Immature natural killer cell (primary cell): ENCODE measurements at regions not wholly inside any gene's neighbourhood (a gene's known extent, or its start where the extent isn't known, plus 50 kb on each side); places are given as distances from the start of the nearest gene placed in this dataset.
"Not testable (repeated sequence)": the region's sequence is repeated elsewhere in the genome, so short reads cannot be mapped to it uniquely, and the experiment has no call there.

ENCODE experiments used
- DNase-seq, 3 donors: peaks; one replicate each; pipeline ENCODE4 v3.0.0; 2022; ENCODE audit warnings: mixed read lengths in 1 of 3
- H3K27ac Mint-ChIP-seq, 6 donors: one replicate each; pipeline ENCODE4 v1.8.0; 2020; ENCODE audit warnings: mixed read lengths in 6 of 6, mild to moderate bottlenecking in 5 of 6, inconsistent platforms in 4 of 6, moderate library complexity in 3 of 6
- H3K27me3 Mint-ChIP-seq, 3 donors: one replicate each; pipeline ENCODE4 v1.8.0; 2020 to 2021; ENCODE audit warnings: low read depth in 3 of 3, mild to moderate bottlenecking in 3 of 3, mixed read lengths in 3 of 3, moderate library complexity in 3 of 3, inconsistent platforms in 1 of 3
- H3K36me3 Mint-ChIP-seq, 3 donors: one replicate each; pipeline ENCODE4 v1.8.0; 2020; ENCODE audit warnings: mixed read lengths in 3 of 3, inconsistent platforms in 2 of 3, mild to moderate bottlenecking in 2 of 3
- H3K4me1 Mint-ChIP-seq, 2 donors: one replicate each; pipeline ENCODE4 v1.8.0; 2020; ENCODE audit warnings: inconsistent platforms in 2 of 2, mild to moderate bottlenecking in 2 of 2, mixed read lengths in 2 of 2, moderate library complexity in 1 of 2
- H3K4me3 Mint-ChIP-seq, 5 donors: one replicate each; pipeline ENCODE4 v1.8.0; 2020; ENCODE audit warnings: mild to moderate bottlenecking in 5 of 5, mixed read lengths in 5 of 5, inconsistent platforms in 3 of 5, moderate library complexity in 3 of 5
- H3K9me3 Mint-ChIP-seq, 6 donors: one replicate each; pipeline ENCODE4 v1.8.0; 2020; ENCODE audit warnings: mild to moderate bottlenecking in 6 of 6, mixed read lengths in 6 of 6, inconsistent platforms in 4 of 6, moderate library complexity in 3 of 6

DNA sequence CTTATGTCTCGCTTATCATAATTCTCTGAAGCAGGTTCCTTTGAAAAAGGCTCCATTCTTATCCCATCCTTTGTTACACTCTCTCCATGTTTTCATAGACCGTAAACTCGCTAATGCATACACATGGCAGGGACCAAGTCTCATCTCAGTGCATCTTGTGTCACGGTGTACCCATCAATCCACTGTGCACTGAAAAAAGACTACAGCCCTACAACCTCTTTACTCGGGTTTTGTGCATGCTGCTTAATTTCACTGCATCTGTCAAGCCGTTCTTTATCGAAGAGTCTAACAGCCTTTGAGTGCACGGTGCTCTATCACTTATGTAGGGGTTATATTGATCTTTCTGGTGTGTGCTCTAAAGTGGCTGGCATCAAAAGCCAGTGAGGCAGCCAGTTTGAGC is 302.9 kb upstream of the ERBB4 start:
- no peak for DNase-seq
- Mint-ChIP-seq H3K4me3 (no peak overlapping the region), H3K9me3 (peaks cover 0 to 4% (median 0%) of the 10 kb centered on the region in 6 donors), H3K36me3 (peaks cover 0 to 25% (median 4%) of the 10 kb centered on the region in 3 donors), H3K4me1 (peaks cover 15 to 42% of the 10 kb centered on the region in 2 donors), H3K27ac (no peak overlapping the region), H3K27me3 (peaks cover 0 to 3% (median 2%) of the 10 kb centered on the region in 3 donors)

DNA sequence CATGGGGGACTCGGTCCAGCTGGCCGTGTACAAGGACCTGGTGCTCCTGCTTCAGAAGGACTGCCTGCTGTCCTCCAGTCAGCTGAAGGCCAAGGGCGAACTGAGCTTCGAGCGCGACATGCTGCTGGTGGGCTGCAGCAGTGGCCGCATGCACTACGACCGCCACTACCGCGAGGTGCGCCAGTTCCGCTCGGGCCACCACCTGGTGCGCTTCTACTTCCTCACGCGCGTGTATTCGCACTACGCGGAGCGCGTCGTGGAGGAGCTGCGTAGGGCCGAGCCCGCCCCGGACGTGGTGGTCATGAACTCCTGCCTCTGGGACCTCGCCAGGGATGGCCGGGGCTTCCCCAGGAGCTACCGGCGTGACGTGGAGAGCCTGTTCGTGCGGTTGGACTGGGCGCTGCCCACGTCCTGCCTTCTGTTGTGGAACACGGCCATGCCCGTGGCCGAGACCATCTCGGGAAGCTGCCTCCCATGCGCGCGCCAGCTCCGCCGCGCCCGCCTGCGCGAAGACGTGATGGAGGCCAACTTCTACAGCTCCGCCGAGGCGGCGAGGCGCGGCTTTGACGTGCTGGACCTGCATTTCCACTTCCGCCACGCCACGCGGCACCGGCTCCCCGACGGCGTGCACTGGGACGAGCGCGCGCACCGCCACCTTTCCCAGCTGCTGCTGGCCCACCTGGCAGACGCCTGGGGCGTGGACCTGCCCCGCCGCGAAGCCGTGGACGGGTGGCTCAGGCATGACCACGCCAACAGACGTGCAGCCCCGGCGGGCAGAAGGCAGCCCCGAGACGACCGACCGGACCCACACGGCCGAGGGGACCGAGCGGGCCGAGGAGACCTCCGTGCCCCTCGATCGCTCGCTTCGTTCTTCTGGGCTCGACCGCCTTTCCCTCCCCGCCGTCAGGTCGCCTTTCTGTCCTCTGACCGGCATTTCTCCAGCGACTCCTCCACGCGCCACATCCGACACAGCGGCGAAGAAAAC is 293.9 kb upstream of the ERBB4 start:
- Mint-ChIP-seq H3K27ac (no peak overlapping the region), H3K27me3 (no peaks in the 10 kb centered on the region), H3K4me1 (peaks cover 9 to 19% of the 10 kb centered on the region in 2 donors), H3K9me3 (peaks cover 0 to 10% (median 1%) of the 10 kb centered on the region in 6 donors), H3K36me3 (peaks cover 0 to 12% (median 11%) of the 10 kb centered on the region in 3 donors), H3K4me3 (no peak overlapping the region)
- no peak for DNase-seq

DNA sequence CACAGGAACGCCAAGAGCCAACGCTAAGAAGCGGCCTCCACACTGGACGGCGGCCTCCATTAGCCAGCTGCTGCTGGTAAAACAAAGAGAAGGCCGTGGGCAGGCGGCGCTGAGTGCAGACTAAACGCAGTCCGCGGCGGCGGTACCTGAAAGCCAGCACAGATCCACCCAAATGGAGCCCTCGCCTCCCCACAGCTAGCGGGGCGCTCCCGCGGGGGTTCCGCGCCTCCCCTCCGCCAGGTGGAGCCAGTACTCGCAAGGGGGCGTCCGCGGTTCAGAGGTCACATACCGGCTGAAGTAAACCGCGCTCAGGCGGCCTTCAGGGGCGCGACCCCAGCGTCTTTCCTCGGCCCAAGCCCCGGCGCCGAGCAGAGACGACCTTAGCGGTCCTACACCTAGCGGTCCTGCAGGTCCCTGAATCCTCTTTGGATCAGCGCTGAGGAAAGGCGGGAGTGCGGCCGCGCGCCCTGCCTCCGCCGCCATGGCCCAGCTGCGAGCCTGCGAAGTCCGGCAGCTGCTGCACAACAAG is 293.1 kb upstream of the ERBB4 start:
- H3K4me3 Mint-ChIP-seq = no peak overlapping the region
- no peak overlapping the region for H3K27ac Mint-ChIP-seq
- peaks cover 9 to 19% of the 10 kb centered on the region in 2 donors for H3K4me1 Mint-ChIP-seq
- H3K36me3 Mint-ChIP-seq = peaks cover 0 to 15% (median 11%) of the 10 kb centered on the region in 3 donors
- peaks cover 0 to 10% (median 1%) of the 10 kb centered on the region in 6 donors for H3K9me3 Mint-ChIP-seq
- no peak for DNase-seq
- H3K27me3 Mint-ChIP-seq = no peaks in the 10 kb centered on the region

DNA sequence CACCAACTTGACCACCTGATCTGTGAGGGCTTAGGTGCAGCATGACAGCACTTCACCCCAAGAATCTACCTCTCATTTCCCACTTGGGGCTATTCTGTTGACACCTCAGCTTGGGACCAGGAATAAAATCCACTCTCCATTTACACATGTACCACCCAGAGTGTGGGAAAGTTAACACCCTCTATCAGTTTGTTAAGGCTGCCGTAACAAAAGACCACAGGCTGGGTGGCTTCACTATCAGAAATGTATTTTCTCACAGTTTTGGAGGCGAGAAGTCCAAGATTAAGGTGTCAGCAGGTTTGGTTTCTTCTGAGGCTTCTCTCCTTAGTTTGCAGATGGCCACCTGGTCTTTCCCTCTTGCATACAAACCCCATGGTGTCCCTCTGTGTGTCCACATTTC is 277.7 kb upstream of the ERBB4 start:
- peaks cover 67 to 81% of the 10 kb centered on the region in 2 donors for H3K4me1 Mint-ChIP-seq
- H3K27me3 Mint-ChIP-seq = peaks cover 4 to 14% (median 11%) of the 10 kb centered on the region in 3 donors
- peaks cover 2 to 15% (median 7%) of the 10 kb centered on the region in 6 donors for H3K9me3 Mint-ChIP-seq
- peaks cover 0 to 8% (median 5%) of the 10 kb centered on the region in 3 donors for H3K36me3 Mint-ChIP-seq
- H3K4me3 Mint-ChIP-seq = peak overlapping the region; percentile 31 to 79 (median 64)
- DNase-seq = peak; percentile 53 to 72 (median 63)
- peak overlapping the region; percentile 79 to 90 (median 87) for H3K27ac Mint-ChIP-seq

DNA sequence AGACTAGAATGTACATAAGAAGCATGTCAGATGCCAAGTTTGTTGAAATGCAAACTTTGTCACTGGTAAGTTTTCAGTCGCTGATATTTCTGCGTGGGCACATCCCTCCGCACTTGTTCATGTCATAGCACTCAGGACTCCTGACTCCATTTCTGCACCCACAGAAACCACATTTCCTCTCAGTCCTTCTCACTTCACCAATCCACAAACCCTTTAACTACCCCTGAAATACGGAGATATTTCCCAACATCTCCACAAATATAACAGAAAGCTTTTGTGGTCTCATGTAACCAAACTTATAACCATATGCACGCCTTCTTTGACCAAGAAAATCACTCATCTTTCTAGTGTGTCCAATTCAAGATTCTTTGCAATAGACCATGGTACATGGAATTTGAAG is 276.9 kb upstream of the ERBB4 start:
- Mint-ChIP-seq H3K36me3 (peaks cover 0 to 11% (median 5%) of the 10 kb centered on the region in 3 donors), H3K9me3 (peaks cover 2 to 15% (median 7%) of the 10 kb centered on the region in 6 donors), H3K4me3 (peak overlapping the region; percentile 47 to 78 (median 68)), H3K27me3 (peaks cover 4 to 14% (median 11%) of the 10 kb centered on the region in 3 donors), H3K27ac (peak overlapping the region; percentile 77 to 89 (median 84)), H3K4me1 (peaks cover 74 to 85% of the 10 kb centered on the region in 2 donors)
- DNase-seq = peak; percentile 80 to 88 (median 84)

DNA sequence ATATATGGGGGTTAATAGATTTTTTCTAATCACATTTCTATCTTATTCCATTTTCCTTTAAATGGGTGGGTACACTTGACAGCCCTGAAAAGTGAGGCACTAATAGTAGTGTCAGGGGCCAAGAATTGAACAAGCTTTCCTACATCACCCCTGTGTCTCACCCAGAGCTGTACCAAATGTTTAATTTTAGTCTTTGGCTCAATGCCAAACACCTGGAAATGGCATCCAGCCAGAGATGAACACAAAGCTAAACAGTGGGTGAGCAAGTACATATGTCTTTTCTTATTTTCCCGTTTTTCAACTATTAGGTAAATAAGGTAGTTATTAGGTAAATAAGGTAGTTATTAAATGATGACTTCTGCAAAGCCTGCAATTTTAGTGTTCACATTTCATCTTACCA is 276.3 kb upstream of the ERBB4 start:
- Mint-ChIP-seq H3K27me3 (peaks cover 4 to 14% (median 13%) of the 10 kb centered on the region in 3 donors), H3K36me3 (peaks cover 0 to 11% (median 10%) of the 10 kb centered on the region in 3 donors), H3K27ac (peak overlapping the region; percentile 77 to 89 (median 84)), H3K4me1 (peaks cover 75 to 86% of the 10 kb centered on the region in 2 donors), H3K9me3 (peaks cover 2 to 15% (median 7%) of the 10 kb centered on the region in 6 donors), H3K4me3 (peak overlapping the region in 4 of 5 donors; percentile 47 to 78 (median 68))
- DNase-seq = no peak

DNA sequence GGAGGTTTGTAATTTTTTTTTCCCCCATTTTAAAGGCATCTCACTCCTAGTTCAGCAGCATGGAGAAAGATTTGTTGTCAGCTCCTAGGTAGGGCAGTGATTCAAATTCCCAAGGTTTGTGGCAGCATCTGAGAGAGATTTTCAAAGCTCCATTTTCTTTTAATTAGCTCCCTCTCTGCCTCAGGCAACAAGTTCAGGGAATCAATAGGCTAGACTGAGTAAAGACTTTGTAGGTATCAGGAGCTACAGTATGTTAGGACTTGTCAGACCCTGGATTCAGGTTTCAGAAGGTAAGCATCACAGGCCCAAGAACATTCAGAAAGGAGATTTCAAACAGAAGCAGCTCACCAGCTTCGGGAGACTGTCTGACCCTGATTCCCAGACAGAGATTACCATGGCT is 273.3 kb upstream of the ERBB4 start:
- Mint-ChIP-seq H3K4me1 (peaks cover 77 to 81% of the 10 kb centered on the region in 2 donors), H3K4me3 (peak overlapping the region; percentile 22 to 82 (median 50)), H3K27me3 (peaks cover 4 to 14% (median 11%) of the 10 kb centered on the region in 3 donors), H3K27ac (peak overlapping the region; percentile 57 to 94 (median 82)), H3K36me3 (peaks cover 0 to 16% (median 12%) of the 10 kb centered on the region in 3 donors), H3K9me3 (peaks cover 2 to 10% (median 5%) of the 10 kb centered on the region in 6 donors)
- DNase-seq = no peak

DNA sequence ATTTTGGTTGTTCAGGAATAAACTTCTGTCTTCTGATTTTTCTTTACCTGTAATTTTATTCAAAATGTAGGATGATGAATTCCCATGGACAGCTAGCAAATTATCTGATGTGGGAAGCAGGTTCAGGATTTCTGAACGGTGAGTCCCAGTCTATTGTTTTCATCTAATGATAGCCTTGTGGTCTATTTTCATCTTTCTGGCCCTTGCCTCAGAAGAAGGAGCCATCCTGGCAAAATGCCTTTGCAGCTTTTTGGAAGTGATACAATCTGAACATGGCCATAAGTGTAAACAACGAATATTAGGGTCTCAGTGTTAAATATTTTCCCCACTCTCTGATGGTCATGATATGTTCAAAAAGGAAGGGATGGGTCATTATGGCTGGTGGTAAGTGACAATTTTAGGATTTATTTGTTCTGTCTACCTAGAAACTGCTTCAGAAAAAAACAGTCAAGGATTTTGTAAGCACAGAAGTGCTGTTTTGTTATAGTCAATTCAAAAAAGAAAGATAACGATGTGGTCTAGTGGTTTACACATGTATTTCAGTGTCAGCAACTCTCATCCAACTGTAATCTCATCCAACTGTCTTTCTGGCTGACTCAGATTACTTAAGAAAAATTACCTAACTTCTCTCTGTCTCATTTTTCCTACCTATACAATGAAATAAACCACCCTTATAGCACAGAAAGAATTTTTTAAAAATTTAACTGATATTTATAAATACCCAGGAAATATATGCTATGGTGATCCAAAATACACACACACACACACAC is 272.6 kb upstream of the ERBB4 start:
- H3K36me3 Mint-ChIP-seq = peaks cover 0 to 15% (median 11%) of the 10 kb centered on the region in 3 donors
- H3K4me3 Mint-ChIP-seq = peak overlapping the region; percentile 66 to 82 (median 71)
- peak overlapping the region; percentile 77 to 94 (median 82) for H3K27ac Mint-ChIP-seq
- H3K9me3 Mint-ChIP-seq = peaks cover 0 to 4% (median under 1%) of the 10 kb centered on the region in 6 donors
- H3K27me3 Mint-ChIP-seq = peaks cover 4 to 10% (median 9%) of the 10 kb centered on the region in 3 donors
- peak; percentile 54 to 66 (median 61) for DNase-seq
- H3K4me1 Mint-ChIP-seq = peaks cover 70 to 74% of the 10 kb centered on the region in 2 donors

DNA sequence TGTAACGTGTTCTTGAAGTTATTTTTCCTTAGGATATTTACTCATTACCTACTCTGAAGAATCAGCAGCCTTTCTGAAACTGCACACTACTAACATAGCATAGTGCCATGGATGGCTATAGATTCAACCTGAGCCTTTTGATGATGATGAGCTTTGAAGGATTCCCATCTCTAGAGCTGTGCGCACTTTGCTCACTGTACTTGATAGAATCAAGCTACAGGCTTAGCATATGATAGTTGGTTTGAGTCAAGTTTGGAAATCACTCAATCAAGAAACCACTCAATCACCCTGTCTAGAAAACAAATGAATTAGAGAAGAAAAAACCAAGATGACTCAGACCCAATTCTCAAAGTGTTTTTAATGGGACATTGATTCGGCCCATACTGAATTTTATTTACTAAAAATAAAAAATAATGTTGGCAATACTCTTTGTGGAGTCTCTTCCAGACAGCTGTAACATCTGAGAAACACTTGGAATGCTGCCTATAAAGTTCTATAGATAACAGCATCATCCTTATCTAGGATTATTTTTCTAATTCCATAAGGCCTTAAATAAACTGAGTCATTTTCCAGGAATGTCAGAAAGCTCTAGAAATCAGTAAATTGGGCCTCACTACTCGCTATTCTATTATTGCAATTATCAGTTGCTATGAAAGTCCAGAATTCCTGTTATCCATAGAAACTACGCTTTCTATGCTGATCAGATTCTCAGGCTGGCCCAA is 259.0 kb upstream of the ERBB4 start:
- Mint-ChIP-seq H3K4me1 (peaks cover 30 to 38% of the 10 kb centered on the region in 2 donors), H3K9me3 (no peaks in the 10 kb centered on the region), H3K36me3 (peaks cover 0 to 7% (median 0%) of the 10 kb centered on the region in 3 donors), H3K27me3 (peaks cover 0 to 2% (median 0%) of the 10 kb centered on the region in 3 donors), H3K4me3 (no peak overlapping the region), H3K27ac (no peak overlapping the region)
- no peak for DNase-seq

DNA sequence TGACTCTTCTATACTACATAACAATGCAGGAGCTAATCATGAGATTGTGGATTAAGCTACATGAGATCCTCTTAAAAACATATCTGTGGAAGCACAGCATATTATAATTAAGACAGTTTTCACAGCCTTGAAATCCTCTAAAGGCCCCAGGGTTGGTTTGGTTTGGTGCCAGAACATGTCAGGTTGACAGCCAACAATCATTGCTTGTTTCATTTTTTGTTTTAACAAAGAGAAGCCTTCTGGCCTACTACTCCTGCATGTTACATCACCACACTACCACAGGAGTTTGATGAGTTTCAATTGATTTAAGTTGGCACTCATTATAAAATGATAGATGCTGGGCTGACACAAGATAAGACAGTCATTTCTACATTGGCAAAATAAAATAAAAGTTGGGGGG is 255.9 kb upstream of the ERBB4 start:
- H3K4me3 Mint-ChIP-seq = peak overlapping the region in 1 of 5 donors; percentile 34
- H3K9me3 Mint-ChIP-seq = no peaks in the 10 kb centered on the region
- DNase-seq = peak in 1 of 3 donors; percentile 17
- H3K27me3 Mint-ChIP-seq = peaks cover 0 to 4% (median 0%) of the 10 kb centered on the region in 3 donors
- peaks cover 33 to 49% of the 10 kb centered on the region in 2 donors for H3K4me1 Mint-ChIP-seq
- peaks cover 0 to 7% (median 0%) of the 10 kb centered on the region in 3 donors for H3K36me3 Mint-ChIP-seq
- peak overlapping the region; percentile 63 to 80 (median 74) for H3K27ac Mint-ChIP-seq

DNA sequence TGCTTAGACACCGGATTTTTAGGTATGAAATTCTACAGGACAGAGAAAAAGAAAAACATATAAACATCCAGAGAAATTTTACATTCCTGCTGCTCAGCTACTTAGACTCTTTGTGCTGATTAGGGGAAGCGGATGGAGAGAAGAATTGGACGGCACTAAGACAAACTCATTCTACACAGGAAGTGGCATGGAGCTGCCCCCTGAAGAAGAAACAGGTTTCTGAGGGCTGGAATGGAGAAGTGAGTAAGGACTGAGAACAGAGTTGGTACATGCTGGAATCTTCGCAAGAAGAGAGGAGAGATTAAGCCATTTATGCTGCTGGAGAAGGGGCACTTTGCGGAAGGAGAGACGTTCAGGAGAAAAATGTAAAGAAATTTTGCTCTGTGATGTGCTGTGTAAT is 253.0 kb upstream of the ERBB4 start:
- peaks cover 35 to 49% of the 10 kb centered on the region in 2 donors for H3K4me1 Mint-ChIP-seq
- H3K36me3 Mint-ChIP-seq = peaks cover under 1 to 8% (median 4%) of the 10 kb centered on the region in 3 donors
- H3K4me3 Mint-ChIP-seq = no peak overlapping the region
- peaks cover 0 to 4% (median 0%) of the 10 kb centered on the region in 3 donors for H3K27me3 Mint-ChIP-seq
- H3K9me3 Mint-ChIP-seq = peaks cover under 1 to 5% (median 1%) of the 10 kb centered on the region in 6 donors
- DNase-seq = no peak
- H3K27ac Mint-ChIP-seq = peak overlapping the region in 1 of 6 donors; percentile 20

DNA sequence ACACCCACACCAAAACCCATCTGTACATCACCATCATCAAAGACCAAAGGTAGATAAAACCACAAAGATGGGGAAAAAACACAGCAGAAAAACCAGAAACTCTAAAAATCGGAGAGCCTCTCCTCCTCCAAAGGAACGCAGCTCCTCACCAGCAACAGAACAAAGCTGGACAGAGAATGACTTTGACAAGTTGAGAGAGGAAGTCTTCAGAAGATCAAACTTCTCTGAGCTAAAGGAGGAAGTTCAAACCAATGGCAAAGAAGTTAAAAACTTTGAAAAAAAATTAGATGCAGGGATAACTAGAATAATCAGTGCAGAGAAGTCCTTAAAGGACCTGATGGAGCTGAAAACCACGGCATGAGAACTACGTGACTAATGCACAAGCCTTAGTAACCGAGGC is 247.5 kb upstream of the ERBB4 start:
- DNase-seq, H3K27me3 Mint-ChIP-seq, H3K4me3 Mint-ChIP-seq: not testable (repeated sequence)
- Mint-ChIP-seq H3K36me3 (peaks cover 23 to 30% (median 26%) of the 10 kb centered on the region in 3 donors), H3K9me3 (peaks cover 16 to 26% (median 23%) of the 10 kb centered on the region in 6 donors), H3K4me1 (peaks cover 3 to 14% of the 10 kb centered on the region in 2 donors), H3K27ac (peak overlapping the region in 1 of 6 donors; percentile 53)
